Esophagus squamous epithelium (tissue), 5 donors: ENCODE measurements at regions not wholly inside any gene's neighbourhood (a gene's known extent, or its start where the extent isn't known, plus 50 kb on each side); places are given as distances from the start of the nearest gene placed in this dataset.

Experiments used
- DNase-seq: peaks from one replicate; lab custom pipeline; 2025; lab: John Stamatoyannopoulos, UW
- H3K27ac ChIP-seq, 4 donors: fragments of 200-600 bp; sonication (generic); one replicate each; pipeline ENCODE4 v1.5.1; 2016 to 2019; ENCODE audit warnings: mild to moderate bottlenecking in 1 of 4
- H3K27me3 ChIP-seq, 4 donors: fragments of 200-600 bp; sonication (generic); 1 replicate in 3 of 4; 2 replicates in 1 of 4; pipeline versions ENCODE4 v1.5.1 to v1.6.0; 2017 to 2021; ENCODE audit warnings: antibody characterized with exemption in 1 of 4
- H3K36me3 ChIP-seq, 3 donors: fragments of 200-600 bp; sonication (generic); one replicate each; pipeline ENCODE4 v1.5.1; 2016 to 2019
- H3K4me1 ChIP-seq, 3 donors: fragments of 200-600 bp; sonication (generic); one replicate each; pipeline ENCODE4 v1.5.1; 2017 to 2019
- H3K4me3 ChIP-seq, 4 donors: fragments of 200-600 bp; sonication (generic); 1 replicate in 3 of 4; 2 replicates in 1 of 4; pipeline ENCODE4 v1.5.1; 2016 to 2019; ENCODE audit warnings: mild to moderate bottlenecking in 2 of 4, moderate library complexity in 1 of 4
- H3K9me3 ChIP-seq, 3 donors: fragments of 200-600 bp; sonication (generic); one replicate each; pipeline ENCODE4 v1.5.1; 2016 to 2019
- CTCF ChIP-seq, 6 experiments: fragments of 450-650 bp in 4 of 6; fragments of 200-600 bp in 2 of 6; sonication (generic) in 2 of 6; IDR thresholded peaks; one replicate each; pipeline ENCODE4 v1.5.1; 2016 to 2019; ENCODE audit warnings: antibody characterized with exemption in 6 of 6, mild to moderate bottlenecking in 4 of 6, moderate library complexity in 4 of 6
- POLR2A ChIP-seq, 4 donors: fragments of 450-650 bp; IDR thresholded peaks; one replicate each; pipeline ENCODE4 v1.6.1; 2017; ENCODE audit warnings: antibody characterized with exemption in 4 of 4, mild to moderate bottlenecking in 4 of 4, moderate library complexity in 3 of 4
- WGBS, 2 donors: methylation state at CpG; one replicate each; pipeline ENCODE4 v1.1.5; 2018; 5-methylcytosine and 5-hydroxymethylcytosine counted together
- intact Hi-C: fragments of 100-400 bp; cut with DNase I; formaldehyde crosslinking; loops from one replicate; pipeline ENCODE4 v1.15.0; 2022
- donor health status: DM: yes; HTN: yes; CAD: no.

- Histone ChIP-seq H3K27ac (no peak overlapping the region), H3K36me3 (no peaks in the 10 kb centered on the region), H3K27me3 (no peaks in the 10 kb centered on the region), H3K4me1 (no peaks in the 10 kb centered on the region), H3K9me3 (no peaks in the 10 kb centered on the region), H3K4me3 (no peak overlapping the region)
- no peak for DNase-seq
- TF ChIP-seq CTCF (IDR thresholded peaks at IDR 0.05) (no peak), POLR2A (IDR thresholded peaks at IDR 0.05) (no peak)
- intact Hi-C loops: loop anchor here (5.0 kb wide), 1 partner anchor 106 kb away; no protein-coding TSS in a partner anchor
- WGBS, 2 donors: 56 to 66% methylated on average over 14 of the region's 14 CpGs
Measured at GRCh38 chr5:168110870-168111832, 180.3 kb upstream of the WWC1 start.

- no peak overlapping the region for H3K27ac ChIP-seq
- intact Hi-C loops: loop anchor here (5.0 kb wide), 1 partner anchor 103 kb away; no protein-coding TSS in a partner anchor
- H3K36me3 ChIP-seq: no peaks in the 10 kb centered on the region
- no peaks in the 10 kb centered on the region for H3K9me3 ChIP-seq
- WGBS, 2 donors: 81 to 82% methylated on average over 6 of the region's 6 CpGs
- H3K4me3 ChIP-seq: no peak overlapping the region
- H3K4me1 ChIP-seq: no peaks in the 10 kb centered on the region
- no peaks in the 10 kb centered on the region for H3K27me3 ChIP-seq
- TF ChIP-seq CTCF (IDR thresholded peaks at IDR 0.05): peak in 5 of 6 experiments; percentile 46 to 77 (median 58)
- TF ChIP-seq POLR2A (IDR thresholded peaks at IDR 0.05): no peak
- no peak for DNase-seq
Measured at GRCh38 chr5:168114444-168115017, 176.9 kb upstream of the WWC1 start.

- no peak for TF ChIP-seq CTCF (IDR thresholded peaks at IDR 0.05)
- TF ChIP-seq POLR2A (IDR thresholded peaks at IDR 0.05): no peak
- no peaks in the 10 kb centered on the region for H3K27me3 ChIP-seq
- no peaks in the 10 kb centered on the region for H3K36me3 ChIP-seq
- no peaks in the 10 kb centered on the region for H3K9me3 ChIP-seq
- WGBS, 2 donors: 99 to 100% methylated on average over 5 of the region's 5 CpGs
- no peaks in the 10 kb centered on the region for H3K4me1 ChIP-seq
- intact Hi-C loops: no loop called here
- no peak for DNase-seq
- no peak overlapping the region for H3K27ac ChIP-seq
- no peak overlapping the region for H3K4me3 ChIP-seq
Measured at GRCh38 chr5:168117469-168117868, 174.0 kb upstream of the WWC1 start.

GRCh38 chr5:168118042-168118668 lies 173.3 kb upstream of the WWC1 start:
- no peak overlapping the region for H3K4me3 ChIP-seq
- no peak for TF ChIP-seq CTCF (IDR thresholded peaks at IDR 0.05)
- no peak for TF ChIP-seq POLR2A (IDR thresholded peaks at IDR 0.05)
- H3K27me3 ChIP-seq: no peaks in the 10 kb centered on the region
- 67 to 71% methylated on average over 2 to 10 of the region's 16 CpGs for WGBS, 2 donors
- no peak for DNase-seq
- intact Hi-C loops: no loop called here
- no peak overlapping the region for H3K27ac ChIP-seq
- no peaks in the 10 kb centered on the region for H3K9me3 ChIP-seq
- no peaks in the 10 kb centered on the region for H3K36me3 ChIP-seq
- no peaks in the 10 kb centered on the region for H3K4me1 ChIP-seq
